GM21717 (cell line): ENCODE measurements at regions not wholly inside any gene's neighbourhood (a gene's known extent, or its start where the extent isn't known, plus 50 kb on each side); places are given as distances from the start of the nearest gene placed in this dataset.
"Not testable (repeated sequence)": the region's sequence is repeated elsewhere in the genome, so short reads cannot be mapped to it uniquely, and the experiment has no call there.

Experiments used
- ATAC-seq: cut with Tn5 transposase; IDR thresholded peaks from one replicate; pipeline ENCODE4 v1.9.1; 2021; ENCODE audit warnings: mild to moderate bottlenecking, moderate library complexity; ENCODE audit not compliant: unreplicated experiment

DNA sequence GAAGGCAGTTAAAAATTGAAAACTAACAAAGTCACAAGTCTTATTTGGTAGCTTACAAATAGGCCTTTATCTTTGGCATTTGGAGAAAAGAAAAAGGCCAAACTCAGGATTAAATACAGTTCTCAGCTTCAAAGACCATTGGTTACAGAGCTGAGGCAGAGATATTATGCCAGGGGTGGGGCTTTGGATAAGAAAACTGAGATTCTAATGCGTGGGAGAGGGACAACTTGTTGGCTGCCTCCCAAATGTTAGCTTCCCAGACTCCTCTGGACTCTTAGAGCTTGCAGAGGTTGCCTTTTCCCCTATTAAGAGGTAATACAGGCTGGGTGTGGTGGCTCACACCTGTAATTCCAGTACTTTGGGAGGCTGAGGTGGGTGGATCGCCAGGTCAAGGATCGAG is 231.8 kb downstream of the SQOR start:
- no peak for ATAC-seq

- ATAC-seq = no peak
Measured at GRCh38 chr15:45867281-45867680, 232.5 kb downstream of the SQOR start.

DNA sequence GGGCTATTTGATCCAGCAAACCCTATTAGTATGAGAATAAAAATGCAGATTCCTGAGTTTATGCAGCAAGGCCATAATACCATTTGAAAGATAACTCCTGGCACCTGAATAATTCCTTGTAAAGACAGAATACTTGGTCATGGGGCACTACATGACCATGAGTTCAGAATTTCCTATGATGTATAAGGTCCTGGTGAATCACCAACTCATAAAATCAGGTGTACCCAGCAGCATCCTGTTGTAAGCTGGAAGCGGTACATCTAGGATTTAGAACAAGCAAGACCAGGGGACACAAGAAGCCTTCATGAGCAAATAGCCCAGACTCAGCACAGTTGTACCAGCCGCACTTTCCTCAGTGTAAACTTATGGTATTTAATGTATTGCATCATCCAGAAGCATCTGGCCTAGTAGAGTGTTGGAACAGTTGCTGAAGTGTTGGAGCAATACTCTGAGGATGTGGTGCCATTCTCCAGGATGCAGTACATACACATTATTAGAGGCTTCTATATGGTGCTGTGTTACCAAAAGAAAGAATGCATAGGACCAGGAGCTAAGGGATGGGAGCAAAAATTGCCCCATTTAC is 233.4 kb downstream of the SQOR start:
- ATAC-seq = no peak

- ATAC-seq = no peak
Measured at GRCh38 chr15:45869034-45869668, 234.3 kb downstream of the SQOR start.

DNA sequence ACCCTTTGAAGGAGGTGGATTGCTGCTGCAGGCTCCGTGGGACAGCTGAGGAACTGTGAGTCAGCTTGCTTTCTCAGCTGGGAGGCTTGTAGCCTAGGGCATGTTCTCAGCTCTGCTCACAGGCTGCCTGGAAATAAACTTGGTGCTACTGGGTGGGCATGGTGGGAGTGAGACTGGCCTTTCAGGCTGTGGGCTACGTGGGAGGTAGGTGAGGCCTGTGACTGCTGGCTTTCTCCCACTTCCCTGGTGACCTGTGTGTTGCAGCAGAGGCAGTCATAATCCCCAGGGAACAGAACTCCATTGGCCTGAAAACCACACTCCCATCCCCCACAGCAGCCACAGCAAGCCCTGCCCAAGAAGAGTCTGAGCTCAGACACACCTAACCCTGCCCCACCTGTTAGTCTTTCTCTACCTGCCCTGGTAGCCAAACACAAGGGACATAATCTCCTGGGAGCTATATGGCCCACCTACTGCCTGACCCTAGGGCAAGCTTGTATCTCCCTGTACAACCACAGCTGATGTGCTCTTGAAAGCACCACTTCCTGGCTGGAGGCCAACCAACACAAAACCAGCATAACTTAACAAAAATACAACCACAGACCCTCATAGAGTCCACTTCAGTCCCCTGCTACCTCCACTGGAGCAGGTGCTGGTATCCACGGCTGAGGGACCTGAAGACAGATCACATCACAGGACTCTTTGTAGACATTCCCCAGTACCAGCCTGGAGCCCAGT is 236.5 kb downstream of the SQOR start:
- no peak for ATAC-seq

DNA sequence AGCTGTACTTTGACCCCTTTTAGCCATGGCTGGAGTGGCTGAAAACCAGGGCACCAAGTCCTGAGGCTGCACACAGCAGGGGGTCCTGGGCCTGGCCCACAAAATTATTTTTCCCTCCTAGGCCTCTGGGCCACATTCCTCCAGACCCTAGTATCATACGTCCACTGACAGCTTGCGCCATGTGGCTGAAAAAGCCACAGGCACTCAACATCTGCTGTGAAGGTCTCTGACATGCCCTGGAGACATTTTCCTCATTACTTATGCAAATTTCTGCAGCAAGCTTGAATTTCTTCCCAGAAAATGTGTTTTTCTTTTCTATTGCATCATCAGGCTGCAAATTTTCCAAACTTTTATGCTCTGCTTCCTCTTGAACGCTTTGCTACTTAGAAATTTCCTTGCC is 239.0 kb downstream of the SQOR start:
- no peak for ATAC-seq

DNA sequence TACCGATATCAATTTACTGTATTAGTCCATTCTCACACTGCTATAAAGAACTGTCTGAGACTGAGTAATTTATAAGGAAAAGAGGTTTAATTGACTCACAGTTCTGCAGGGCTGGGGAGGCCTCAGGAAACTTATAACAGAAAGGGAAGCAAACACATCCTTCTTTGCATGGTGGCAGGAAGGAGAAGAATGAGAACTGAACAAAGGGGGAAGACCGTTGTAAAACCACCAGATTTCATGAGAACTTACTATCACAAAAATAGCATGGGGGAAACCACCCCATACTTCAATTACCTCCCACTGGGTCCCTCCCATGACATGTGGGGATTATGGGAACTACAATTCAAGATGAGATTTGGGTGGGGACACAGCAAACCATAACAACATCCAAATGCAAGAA is 239.7 kb downstream of the SQOR start:
- ATAC-seq = not testable (repeated sequence)

- no peak for ATAC-seq
Measured at GRCh38 chr15:45884289-45884688, 249.5 kb downstream of the SQOR start.

DNA sequence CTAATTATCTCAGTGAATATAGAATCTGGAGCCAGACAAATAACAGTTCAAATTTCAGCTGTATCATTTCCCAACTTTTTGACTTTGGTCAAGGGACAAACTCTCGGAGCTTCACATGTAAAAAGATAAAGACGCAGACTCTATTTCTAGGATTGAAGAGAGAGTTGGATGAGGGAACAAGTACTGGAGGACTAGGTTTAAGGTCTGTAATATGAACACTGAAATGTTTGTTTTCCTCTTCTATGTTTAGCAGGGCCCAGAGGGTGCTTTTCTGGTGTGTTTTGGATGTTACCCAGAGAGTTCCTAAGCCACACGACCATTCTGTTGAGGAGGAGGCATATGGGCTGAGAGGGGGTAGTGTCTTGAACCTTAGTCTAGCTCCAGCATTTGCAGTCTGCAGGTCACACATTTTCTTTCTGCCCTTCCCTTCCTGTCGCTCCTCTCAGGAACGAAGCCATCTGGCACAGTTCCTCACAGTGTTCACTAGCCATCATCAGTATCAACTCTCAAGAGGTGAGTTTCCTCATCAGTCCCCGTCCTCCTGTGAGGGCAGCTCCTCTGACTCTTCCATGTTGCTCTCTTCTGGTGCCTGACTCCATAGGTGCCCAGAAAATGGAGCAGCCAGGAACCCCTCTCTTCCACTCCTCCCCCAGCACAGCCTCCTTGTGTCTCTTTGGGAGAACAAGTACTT is 250.1 kb downstream of the SQOR start:
- no peak for ATAC-seq

DNA sequence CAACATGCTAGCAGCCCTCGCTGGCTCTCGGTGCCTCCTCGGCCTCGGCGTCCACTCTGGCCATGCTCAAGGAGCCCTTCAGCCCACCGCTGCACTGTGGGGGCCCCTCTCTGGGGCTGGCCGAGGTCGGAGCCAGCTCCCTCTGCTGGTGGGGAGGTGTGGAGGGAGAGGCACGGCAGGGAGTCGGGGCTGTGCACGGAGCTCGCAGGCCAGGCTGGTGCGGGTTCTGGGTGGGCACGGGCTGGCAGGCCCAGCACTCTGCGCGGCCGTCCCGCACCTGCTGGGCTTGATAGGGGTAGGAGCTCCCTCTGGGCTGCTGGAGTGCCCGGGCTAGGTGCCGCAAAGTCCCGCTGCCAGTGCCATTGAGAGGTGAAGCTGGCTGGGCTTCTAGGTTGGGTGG is 251.0 kb downstream of the SQOR start:
- no peak for ATAC-seq

GRCh38 chr15:45891766-45892165 is 256.9 kb downstream of the SQOR start:
- no peak for ATAC-seq

GRCh38 chr15:45892182-45892581 is 257.4 kb downstream of the SQOR start:
- no peak for ATAC-seq

DNA sequence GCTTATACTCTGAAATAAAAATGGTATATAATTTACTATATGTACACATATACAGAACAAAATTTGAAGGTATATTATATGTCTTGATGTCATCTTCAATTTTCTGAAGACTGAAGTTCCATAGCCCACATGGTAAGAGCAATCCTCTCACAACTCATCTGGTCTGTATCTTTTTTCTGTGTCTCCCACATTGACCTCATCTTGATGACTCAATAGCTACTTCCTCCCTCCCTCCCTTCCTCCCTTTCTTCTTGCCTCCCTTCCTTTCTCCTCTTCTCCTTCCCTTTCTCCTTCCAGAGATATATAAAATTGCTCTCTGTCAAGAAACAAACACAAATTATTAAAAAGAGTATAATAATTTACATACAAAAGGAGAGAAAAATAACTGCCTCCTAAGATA is 268.5 kb downstream of the SQOR start:
- ATAC-seq = no peak

DNA sequence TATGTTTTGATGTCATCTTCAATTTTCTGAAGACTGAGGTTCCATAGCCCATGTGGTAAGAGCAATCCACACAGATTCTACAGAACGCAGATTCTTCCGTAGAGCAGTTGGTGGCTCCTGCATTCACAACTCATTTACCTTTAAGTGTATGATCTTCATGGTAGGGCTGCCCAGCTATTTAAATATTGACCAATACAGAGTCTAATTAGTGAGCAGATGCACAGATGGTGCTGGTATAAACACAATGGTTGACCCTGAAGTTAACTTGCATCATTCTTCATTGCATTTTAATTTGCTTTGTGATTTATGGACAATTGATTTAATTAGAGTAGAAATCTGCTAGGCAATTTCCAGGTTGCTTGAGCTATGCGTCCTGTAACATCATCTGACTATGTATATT is 269.2 kb downstream of the SQOR start:
- no peak for ATAC-seq

DNA sequence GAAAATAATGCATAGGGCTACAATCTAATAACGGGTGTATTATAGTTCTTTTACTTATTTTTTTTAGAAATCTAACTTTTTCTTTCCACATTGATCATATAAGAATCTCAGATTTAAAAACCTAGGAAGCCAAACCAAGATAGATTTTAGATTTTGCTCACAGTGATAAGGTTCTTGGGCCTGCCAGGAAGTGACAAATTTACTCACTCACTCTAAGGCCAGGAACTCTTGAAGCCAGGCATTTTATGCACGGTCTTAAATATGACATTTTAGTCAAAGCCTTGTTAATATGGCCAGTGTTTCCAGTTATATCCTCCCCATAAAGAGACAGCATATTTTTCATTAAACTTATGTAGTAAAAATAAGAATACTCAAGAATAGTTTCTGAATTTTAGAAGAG is 271.4 kb downstream of the SQOR start:
- ATAC-seq = no peak

- no peak for ATAC-seq
Measured at GRCh38 chr15:45910671-45911070, 275.8 kb downstream of the SQOR start.

GRCh38 chr15:45913451-45913850 is 278.6 kb downstream of the SQOR start:
- no peak for ATAC-seq

GRCh38 chr15:45914425-45914824 is 279.6 kb downstream of the SQOR start:
- no peak for ATAC-seq

DNA sequence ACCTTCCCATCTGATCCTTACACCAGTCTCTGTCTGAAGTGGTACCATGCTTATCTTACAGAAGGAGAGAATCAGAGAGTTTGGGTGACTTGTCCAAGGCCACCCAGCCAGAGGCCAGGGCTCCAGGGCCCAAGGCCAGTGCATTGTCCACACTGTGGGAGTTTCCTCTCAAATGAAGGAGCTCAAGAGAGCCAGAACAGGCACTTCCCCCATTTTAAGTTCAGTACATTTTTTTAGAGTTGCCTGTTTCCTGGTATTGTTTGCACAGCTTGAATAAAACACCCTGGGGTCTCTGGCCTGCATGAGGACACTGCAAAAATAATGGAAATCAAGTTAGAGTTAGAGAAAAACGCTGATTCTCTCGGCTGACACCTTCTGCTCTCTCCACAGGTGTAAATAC is 284.0 kb downstream of the SQOR start:
- no peak for ATAC-seq

GRCh38 chr15:45919806-45920205 is 285.0 kb downstream of the SQOR start:
- no peak for ATAC-seq

DNA sequence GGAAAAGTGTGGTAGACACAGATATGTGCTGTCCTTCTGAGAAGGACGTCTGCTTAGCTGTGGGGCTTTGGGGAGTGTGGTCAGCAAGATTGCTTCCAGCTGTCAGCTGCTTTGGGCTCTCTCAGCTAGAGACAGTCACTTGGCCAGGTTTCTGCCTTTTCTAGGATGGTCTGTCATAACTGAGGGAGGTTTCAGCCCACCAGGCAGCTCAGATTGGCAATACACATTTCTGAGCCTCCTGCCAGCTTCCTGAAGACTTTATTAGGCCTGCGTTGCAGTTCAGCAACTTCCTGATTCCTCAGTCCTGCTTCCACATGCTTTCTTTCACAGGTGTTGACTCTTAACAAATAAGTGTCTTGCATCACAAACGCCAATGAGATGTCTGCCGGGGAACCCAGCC is 286.5 kb downstream of the SQOR start:
- no peak for ATAC-seq

GRCh38 chr15:45921978-45922377 is 287.1 kb downstream of the SQOR start:
- no peak for ATAC-seq
